Esophagus muscularis mucosa (tissue), 4 donors: ENCODE measurements at regions not wholly inside any gene's neighbourhood (a gene's known extent, or its start where the extent isn't known, plus 50 kb on each side); places are given as distances from the start of the nearest gene placed in this dataset.
A peak's percentile ranks its signal among the peaks of the same experiment; 100 is the strongest.
"Not testable (repeated sequence)": the region's sequence is repeated elsewhere in the genome, so short reads cannot be mapped to it uniquely, and the experiment has no call there.

Experiments used
- DNase-seq: peaks from one replicate; pipeline ENCODE4 v3.0.0-alpha.2; 2017; ENCODE audit errors: extremely low spot score
- H3K27ac ChIP-seq, 4 donors: fragments of 200-600 bp; sonication (generic); replicated peaks in 1 of 4; 1 replicate in 3 of 4; 2 replicates in 1 of 4; pipeline ENCODE4 v1.5.1; 2016 to 2019; ENCODE audit warnings: mild to moderate bottlenecking in 1 of 4
- H3K27me3 ChIP-seq, 4 donors: fragments of 200-600 bp; sonication (generic); one replicate each; pipeline versions ENCODE4 v1.5.1 to v1.6.0; 2016 to 2019
- H3K36me3 ChIP-seq, 4 donors: fragments of 200-600 bp; sonication (generic); one replicate each; pipeline ENCODE4 v1.5.1; 2016 to 2019
- H3K4me1 ChIP-seq, 4 donors: fragments of 200-600 bp; sonication (generic); one replicate each; pipeline ENCODE4 v1.5.1; 2016 to 2019
- H3K4me3 ChIP-seq, 4 donors: fragments of 200-600 bp; sonication (generic); 1 replicate in 2 of 4; 2 replicates in 2 of 4; pipeline ENCODE4 v1.5.1; 2016 to 2019; ENCODE audit warnings: mild to moderate bottlenecking in 4 of 4, moderate library complexity in 1 of 4
- H3K9me3 ChIP-seq, 4 donors: fragments of 200-600 bp; sonication (generic); 1 replicate in 3 of 4; 2 replicates in 1 of 4; pipeline ENCODE4 v1.5.1; 2016 to 2019
- CTCF ChIP-seq, 3 experiments: fragments of 200-600 bp in 2 of 3; fragments of 450-650 bp in 1 of 3; sonication (generic) in 2 of 3; IDR thresholded peaks; one replicate each; pipeline ENCODE4 v1.5.1; 2017 to 2019; ENCODE audit warnings: antibody characterized with exemption in 3 of 3, mild to moderate bottlenecking in 2 of 3, moderate library complexity in 1 of 3
- EP300 ChIP-seq: sonication (generic); formaldehyde crosslinking; IDR thresholded peaks from one replicate; pipeline ENCODE4 v1.6.1; 2017; ENCODE audit warnings: antibody characterized with exemption
- POLR2A ChIP-seq: fragments of 450-650 bp; IDR thresholded peaks from one replicate; pipeline ENCODE4 v1.6.1; 2017; ENCODE audit warnings: antibody characterized with exemption, moderate library complexity, mild to moderate bottlenecking, low read depth
- POLR2AphosphoS5 ChIP-seq, 2 donors: sonication (generic); formaldehyde crosslinking; IDR thresholded peaks; one replicate each; pipeline ENCODE4 v1.6.1; 2017; ENCODE audit warnings: antibody characterized with exemption in 2 of 2
- WGBS: methylation state at CpG from one replicate; pipeline ENCODE4 v1.1.5; 2018; 5-methylcytosine and 5-hydroxymethylcytosine counted together
- intact Hi-C: fragments of 100-400 bp; cut with DNase I; formaldehyde crosslinking; loops from one replicate; pipeline ENCODE4 v1.15.1; 2023

- H3K4me1 ChIP-seq: peaks cover 0 to 14% (median 0%) of the 10 kb centered on the region in 4 donors
- no peak overlapping the region for H3K4me3 ChIP-seq
- no peaks in the 10 kb centered on the region for H3K9me3 ChIP-seq
- intact Hi-C loops: no loop called here
- DNase-seq: no peak
- H3K27ac ChIP-seq: peak overlapping the region in 3 of 4 donors; percentile 37 to 48 (median 37)
- no peaks in the 10 kb centered on the region for H3K36me3 ChIP-seq
- WGBS: 89% methylated on average over 2 of the region's 2 CpGs
- H3K27me3 ChIP-seq: no peaks in the 10 kb centered on the region
- TF ChIP-seq POLR2A: no peak
- no peak for TF ChIP-seq POLR2AphosphoS5 (IDR thresholded peaks at IDR 0.05)
- no peak for TF ChIP-seq CTCF (IDR thresholded peaks at IDR 0.05)
- no peak for TF ChIP-seq EP300
These were observed 59.0 kb upstream of the SLIT2 start for GRCh38 chr4:20192736-20193135.

- Histone ChIP-seq H3K4me3 (no peak overlapping the region), H3K27me3 (no peaks in the 10 kb centered on the region), H3K9me3 (no peaks in the 10 kb centered on the region), H3K36me3 (no peaks in the 10 kb centered on the region), H3K27ac (no peak overlapping the region), H3K4me1 (no peaks in the 10 kb centered on the region)
- DNase-seq: no peak
- WGBS: 55% methylated on average over 2 of the region's 2 CpGs
- TF ChIP-seq EP300: no peak
- no peak for TF ChIP-seq POLR2A
- no peak for TF ChIP-seq POLR2AphosphoS5 (IDR thresholded peaks at IDR 0.05)
- intact Hi-C loops: no loop called here
These were observed 66.6 kb upstream of the SLIT2 start for GRCh38 chr4:20185103-20185502.

GRCh38 chr4:20183131-20183530, 68.6 kb upstream of the SLIT2 start:
- WGBS: 92% methylated on average over 5 of the region's 5 CpGs
- H3K36me3 ChIP-seq, H3K27me3 ChIP-seq, H3K9me3 ChIP-seq, H3K4me1 ChIP-seq, DNase-seq, H3K27ac ChIP-seq, intact Hi-C loops, H3K4me3 ChIP-seq: not testable (repeated sequence)

- Histone ChIP-seq H3K27me3 (no peaks in the 10 kb centered on the region), H3K4me1 (no peaks in the 10 kb centered on the region), H3K9me3 (no peaks in the 10 kb centered on the region), H3K27ac (no peak overlapping the region), H3K36me3 (no peaks in the 10 kb centered on the region), H3K4me3 (no peak overlapping the region)
- DNase-seq: no peak
- WGBS: 78% methylated on average over 3 of the region's 3 CpGs
- TF ChIP-seq EP300 (no peak), CTCF (IDR thresholded peaks at IDR 0.05) (no peak), POLR2AphosphoS5 (IDR thresholded peaks at IDR 0.05) (no peak), POLR2A (no peak)
- intact Hi-C loops: no loop called here
These were observed 69.8 kb upstream of the SLIT2 start for GRCh38 chr4:20181926-20182325.

- Histone ChIP-seq H3K27ac (no peak overlapping the region), H3K9me3 (peaks cover 0 to 6% (median 0%) of the 10 kb centered on the region in 4 donors), H3K4me1 (no peaks in the 10 kb centered on the region), H3K36me3 (no peaks in the 10 kb centered on the region), H3K27me3 (no peaks in the 10 kb centered on the region), H3K4me3 (no peak overlapping the region)
- DNase-seq: no peak
- intact Hi-C loops: no loop called here
- TF ChIP-seq CTCF (IDR thresholded peaks at IDR 0.05): no peak
- no peak for TF ChIP-seq EP300
- no peak for TF ChIP-seq POLR2AphosphoS5 (IDR thresholded peaks at IDR 0.05)
- no peak for TF ChIP-seq POLR2A
These were observed 71.2 kb upstream of the SLIT2 start for GRCh38 chr4:20180509-20180908.

GRCh38 chr4:20178902-20179576, 72.7 kb upstream of the SLIT2 start:
- H3K36me3 ChIP-seq: no peaks in the 10 kb centered on the region
- no peak overlapping the region for H3K27ac ChIP-seq
- intact Hi-C loops: no loop called here
- H3K27me3 ChIP-seq: no peaks in the 10 kb centered on the region
- H3K4me1 ChIP-seq: no peaks in the 10 kb centered on the region
- no peak overlapping the region for H3K4me3 ChIP-seq
- WGBS: 93% methylated on average over 19 of the region's 24 CpGs
- peaks cover 0 to 6% (median 0%) of the 10 kb centered on the region in 4 donors for H3K9me3 ChIP-seq
- no peak for DNase-seq
- TF ChIP-seq EP300 (no peak), POLR2A (no peak), CTCF (IDR thresholded peaks at IDR 0.05) (no peak), POLR2AphosphoS5 (IDR thresholded peaks at IDR 0.05) (no peak)
